ENCODE measurements at regions not wholly inside any gene's neighbourhood (a gene's known extent, or its start where the extent isn't known, plus 50 kb on each side); places are given as distances from the start of the nearest gene placed in this dataset.

- Histone ChIP-seq H3K4me1 (ENCODE audit: control insufficient read depth in 3 of 3, insufficient read depth in 3 of 3, low read length in 3 of 3) (no peaks in the 10 kb centered on the region), H3K36me3 (ENCODE audit: control insufficient read depth in 3 of 3, insufficient read depth in 3 of 3, low read length in 3 of 3) (no peaks in the 10 kb centered on the region), H3K9ac (ENCODE audit: low read depth in 1 of 3, low read length in 3 of 3) (no peak overlapping the region), H3K9me3 (ENCODE audit: control insufficient read depth in 3 of 3, low read length in 3 of 3) (no peaks in the 10 kb centered on the region), H3K27ac (ENCODE audit: low read depth, low read length) (no peak overlapping the region), H3K27me3 (ENCODE audit: control insufficient read depth in 3 of 3, insufficient read depth in 3 of 3, low read length in 3 of 3) (peaks cover 25 to 42% (median 37%) of the 10 kb centered on the region in 3 donors), H3K4me3 (ENCODE audit: low read length in 3 of 3) (no peak overlapping the region)
Observed at GRCh38 chr11:70868341-70868885, 384.0 kb downstream of the SHANK2 start.

GRCh38 chr11:70869054-70869453, 383.3 kb downstream of the SHANK2 start:
- Histone ChIP-seq H3K9me3 (ENCODE audit: control insufficient read depth in 3 of 3, low read length in 3 of 3) (no peaks in the 10 kb centered on the region), H3K9ac (ENCODE audit: low read depth in 1 of 3, low read length in 3 of 3) (no peak overlapping the region), H3K27me3 (ENCODE audit: control insufficient read depth in 3 of 3, insufficient read depth in 3 of 3, low read length in 3 of 3) (peaks cover 25 to 46% (median 40%) of the 10 kb centered on the region in 3 donors), H3K27ac (ENCODE audit: low read depth, low read length) (no peak overlapping the region), H3K4me3 (ENCODE audit: low read length in 3 of 3) (no peak overlapping the region), H3K36me3 (ENCODE audit: control insufficient read depth in 3 of 3, insufficient read depth in 3 of 3, low read length in 3 of 3) (no peaks in the 10 kb centered on the region), H3K4me1 (ENCODE audit: control insufficient read depth in 3 of 3, insufficient read depth in 3 of 3, low read length in 3 of 3) (no peaks in the 10 kb centered on the region)

GRCh38 chr11:70871881-70872280, 380.5 kb downstream of the SHANK2 start:
- Histone ChIP-seq H3K9me3 (ENCODE audit: control insufficient read depth in 3 of 3, low read length in 3 of 3) (no peaks in the 10 kb centered on the region), H3K4me3 (ENCODE audit: low read length in 3 of 3) (no peak overlapping the region), H3K9ac (ENCODE audit: low read depth in 1 of 3, low read length in 3 of 3) (no peak overlapping the region), H3K4me1 (ENCODE audit: control insufficient read depth in 3 of 3, insufficient read depth in 3 of 3, low read length in 3 of 3) (no peaks in the 10 kb centered on the region), H3K27ac (ENCODE audit: low read depth, low read length) (no peak overlapping the region), H3K36me3 (ENCODE audit: control insufficient read depth in 3 of 3, insufficient read depth in 3 of 3, low read length in 3 of 3) (no peaks in the 10 kb centered on the region), H3K27me3 (ENCODE audit: control insufficient read depth in 3 of 3, insufficient read depth in 3 of 3, low read length in 3 of 3) (peaks cover 22 to 43% (median 39%) of the 10 kb centered on the region in 3 donors)

GRCh38 chr11:70872299-70872698, 380.1 kb downstream of the SHANK2 start:
- Histone ChIP-seq H3K9ac (ENCODE audit: low read depth in 1 of 3, low read length in 3 of 3) (no peak overlapping the region), H3K9me3 (ENCODE audit: control insufficient read depth in 3 of 3, low read length in 3 of 3) (no peaks in the 10 kb centered on the region), H3K36me3 (ENCODE audit: control insufficient read depth in 3 of 3, insufficient read depth in 3 of 3, low read length in 3 of 3) (no peaks in the 10 kb centered on the region), H3K4me1 (ENCODE audit: control insufficient read depth in 3 of 3, insufficient read depth in 3 of 3, low read length in 3 of 3) (no peaks in the 10 kb centered on the region), H3K27ac (ENCODE audit: low read depth, low read length) (no peak overlapping the region), H3K4me3 (ENCODE audit: low read length in 3 of 3) (no peak overlapping the region), H3K27me3 (ENCODE audit: control insufficient read depth in 3 of 3, insufficient read depth in 3 of 3, low read length in 3 of 3) (peaks cover 22 to 43% (median 35%) of the 10 kb centered on the region in 3 donors)

DNA sequence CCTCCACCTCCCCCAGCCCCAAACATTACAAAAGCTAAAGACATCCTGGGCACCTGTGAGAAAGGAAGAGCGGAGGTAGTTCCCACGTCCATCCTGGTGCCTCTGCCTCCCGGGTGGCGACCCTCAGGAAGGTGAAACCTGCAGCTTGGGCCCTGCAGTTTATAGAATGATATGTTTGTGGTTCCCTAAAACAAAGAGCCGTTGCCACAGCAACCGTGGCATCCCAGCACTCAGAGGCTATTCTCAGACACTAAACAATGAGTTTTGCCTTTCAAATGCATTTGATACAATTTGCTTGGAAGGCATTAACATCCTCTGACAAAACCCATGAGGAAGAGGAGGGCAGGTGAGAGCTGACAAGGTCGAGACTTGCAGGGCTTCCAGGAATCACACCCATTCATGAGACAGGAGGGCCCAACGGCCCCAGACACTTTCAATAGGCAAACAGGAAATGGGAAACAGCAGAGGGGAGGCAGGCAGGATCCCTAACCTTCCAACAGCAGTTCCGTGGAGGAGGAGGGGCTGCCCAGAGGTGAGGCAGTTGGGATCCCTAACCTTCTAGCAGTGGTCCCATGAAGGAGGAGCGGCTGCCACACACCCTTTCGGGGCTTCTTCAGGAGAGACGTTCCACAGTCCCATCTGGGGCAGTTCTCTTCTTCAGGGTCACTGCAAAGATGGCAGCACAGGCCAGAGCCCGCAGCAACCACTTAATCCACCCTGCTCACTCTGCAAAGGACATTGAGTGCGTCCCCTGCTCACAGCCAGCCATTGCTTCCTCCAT, 379.2 kb downstream of the SHANK2 start:
- no peak overlapping the region for H3K4me3 ChIP-seq (ENCODE audit: low read length in 3 of 3)
- no peaks in the 10 kb centered on the region for H3K4me1 ChIP-seq (ENCODE audit: control insufficient read depth in 3 of 3, insufficient read depth in 3 of 3, low read length in 3 of 3)
- no peak overlapping the region for H3K9ac ChIP-seq (ENCODE audit: low read depth in 1 of 3, low read length in 3 of 3)
- no peaks in the 10 kb centered on the region for H3K36me3 ChIP-seq (ENCODE audit: control insufficient read depth in 3 of 3, insufficient read depth in 3 of 3, low read length in 3 of 3)
- H3K27ac ChIP-seq (ENCODE audit: low read depth, low read length), result no peak overlapping the region
- no peaks in the 10 kb centered on the region for H3K9me3 ChIP-seq (ENCODE audit: control insufficient read depth in 3 of 3, low read length in 3 of 3)
- peaks cover 19 to 41% (median 34%) of the 10 kb centered on the region in 3 donors for H3K27me3 ChIP-seq (ENCODE audit: control insufficient read depth in 3 of 3, insufficient read depth in 3 of 3, low read length in 3 of 3)

DNA sequence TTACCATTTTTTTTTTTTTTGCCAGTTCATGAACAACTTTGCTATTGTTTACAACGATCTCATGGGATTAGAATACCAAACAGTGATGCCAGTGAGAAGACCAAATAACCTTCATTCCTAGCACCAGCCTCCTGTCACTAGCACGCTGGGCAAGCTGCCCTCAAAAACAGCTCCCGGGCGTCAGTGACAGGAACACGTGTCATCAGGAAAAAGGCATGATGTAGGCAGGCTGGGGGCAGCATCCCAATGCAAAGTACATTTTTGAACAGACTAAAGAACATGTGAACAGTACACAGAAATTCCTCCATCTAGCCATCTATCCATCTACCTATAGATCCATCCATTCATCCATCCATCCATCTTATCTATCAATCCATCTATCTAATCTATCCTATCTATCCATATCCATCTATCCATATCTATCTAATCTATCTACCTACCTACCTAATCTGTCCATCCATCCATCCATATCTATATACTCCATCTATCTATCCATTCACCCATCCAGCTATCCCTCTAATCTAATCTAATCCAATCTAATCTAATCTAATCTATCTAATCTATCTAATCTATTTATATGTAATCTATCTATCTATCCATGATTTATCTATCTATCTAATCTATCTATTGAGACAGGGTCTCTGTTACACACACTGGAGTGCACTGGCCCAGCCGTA, 378.5 kb downstream of the SHANK2 start:
- H3K27ac ChIP-seq (ENCODE audit: low read depth, low read length), result no peak overlapping the region
- H3K4me3 ChIP-seq (ENCODE audit: low read length in 3 of 3), result no peak overlapping the region
- no peak overlapping the region for H3K9ac ChIP-seq (ENCODE audit: low read depth in 1 of 3, low read length in 3 of 3)
- H3K9me3 ChIP-seq (ENCODE audit: control insufficient read depth in 3 of 3, low read length in 3 of 3), result no peaks in the 10 kb centered on the region
- no peaks in the 10 kb centered on the region for H3K4me1 ChIP-seq (ENCODE audit: control insufficient read depth in 3 of 3, insufficient read depth in 3 of 3, low read length in 3 of 3)
- H3K27me3 ChIP-seq (ENCODE audit: control insufficient read depth in 3 of 3, insufficient read depth in 3 of 3, low read length in 3 of 3), result peaks cover 13 to 35% (median 29%) of the 10 kb centered on the region in 3 donors
- H3K36me3 ChIP-seq (ENCODE audit: control insufficient read depth in 3 of 3, insufficient read depth in 3 of 3, low read length in 3 of 3), result no peaks in the 10 kb centered on the region

- H3K4me1 ChIP-seq (ENCODE audit: control insufficient read depth in 3 of 3, insufficient read depth in 3 of 3, low read length in 3 of 3), result no peaks in the 10 kb centered on the region
- H3K9ac ChIP-seq (ENCODE audit: low read depth in 1 of 3, low read length in 3 of 3), result no peak overlapping the region
- H3K4me3 ChIP-seq (ENCODE audit: low read length in 3 of 3), result no peak overlapping the region
- H3K36me3 ChIP-seq (ENCODE audit: control insufficient read depth in 3 of 3, insufficient read depth in 3 of 3, low read length in 3 of 3), result no peaks in the 10 kb centered on the region
- no peaks in the 10 kb centered on the region for H3K9me3 ChIP-seq (ENCODE audit: control insufficient read depth in 3 of 3, low read length in 3 of 3)
- peaks cover 3 to 26% (median 16%) of the 10 kb centered on the region in 3 donors for H3K27me3 ChIP-seq (ENCODE audit: control insufficient read depth in 3 of 3, insufficient read depth in 3 of 3, low read length in 3 of 3)
- no peak overlapping the region for H3K27ac ChIP-seq (ENCODE audit: low read depth, low read length)
Observed at GRCh38 chr11:70876685-70877084, 375.7 kb downstream of the SHANK2 start.

GRCh38 chr11:70877151-70877550, 375.2 kb downstream of the SHANK2 start:
- no peak overlapping the region for H3K27ac ChIP-seq (ENCODE audit: low read depth, low read length)

GRCh38 chr11:70878366-70878765, 374.0 kb downstream of the SHANK2 start:
- Histone ChIP-seq H3K9me3 (ENCODE audit: control insufficient read depth in 3 of 3, low read length in 3 of 3) (no peaks in the 10 kb centered on the region), H3K9ac (ENCODE audit: low read depth in 1 of 3, low read length in 3 of 3) (no peak overlapping the region), H3K4me3 (ENCODE audit: low read length in 3 of 3) (no peak overlapping the region), H3K36me3 (ENCODE audit: control insufficient read depth in 3 of 3, insufficient read depth in 3 of 3, low read length in 3 of 3) (no peaks in the 10 kb centered on the region), H3K27me3 (ENCODE audit: control insufficient read depth in 3 of 3, insufficient read depth in 3 of 3, low read length in 3 of 3) (peaks cover 4 to 26% (median 10%) of the 10 kb centered on the region in 3 donors), H3K4me1 (ENCODE audit: control insufficient read depth in 3 of 3, insufficient read depth in 3 of 3, low read length in 3 of 3) (no peaks in the 10 kb centered on the region), H3K27ac (ENCODE audit: low read depth, low read length) (no peak overlapping the region)

More at GRCh38 chr11:70877151-70877550, 375.2 kb downstream of the SHANK2 start:
- Histone ChIP-seq H3K27me3 (ENCODE audit: control insufficient read depth in 3 of 3, insufficient read depth in 3 of 3, low read length in 3 of 3) (peaks cover 0 to 23% (median 13%) of the 10 kb centered on the region in 3 donors), H3K9ac (ENCODE audit: low read depth in 1 of 3, low read length in 3 of 3) (no peak overlapping the region), H3K4me1 (ENCODE audit: control insufficient read depth in 3 of 3, insufficient read depth in 3 of 3, low read length in 3 of 3) (no peaks in the 10 kb centered on the region), H3K4me3 (ENCODE audit: low read length in 3 of 3) (no peak overlapping the region), H3K9me3 (ENCODE audit: control insufficient read depth in 3 of 3, low read length in 3 of 3) (no peaks in the 10 kb centered on the region), H3K36me3 (ENCODE audit: control insufficient read depth in 3 of 3, insufficient read depth in 3 of 3, low read length in 3 of 3) (no peaks in the 10 kb centered on the region)
